ENCODE measurements at regions not wholly inside any gene's neighbourhood (a gene's known extent, or its start where the extent isn't known, plus 50 kb on each side); places are given as distances from the start of the nearest gene placed in this dataset.

GRCh38 chr5:124654418-124654817 lies 92.0 kb downstream of the ZNF608 start (continued):
- TF ChIP-seq ZNF274 (IDR thresholded peaks at IDR 0.05; ENCODE audit: low read depth, low read length) (no peak), EZH2 (IDR thresholded peaks at IDR 0.05) (no peak), EGR1 (IDR thresholded peaks at IDR 0.05; ENCODE audit: low read depth) (no peak), POLR2AphosphoS5 (IDR thresholded peaks at IDR 0.05; ENCODE audit: low read depth, low read length) (no peak), SRF (IDR thresholded peaks at IDR 0.05; ENCODE audit: low read depth) (no peak), SP1 (IDR thresholded peaks at IDR 0.05; ENCODE audit: low read depth) (no peak), RAD21 (IDR thresholded peaks at IDR 0.05; ENCODE audit: low read depth) (no peak), POLR2A (IDR thresholded peaks at IDR 0.05; ENCODE audit: borderline replicate concordance, extremely low read depth, insufficient read depth, insufficient read length) (no peak), ELF1 (IDR thresholded peaks at IDR 0.05; ENCODE audit: borderline replicate concordance, low read depth) (no peak)

DNA sequence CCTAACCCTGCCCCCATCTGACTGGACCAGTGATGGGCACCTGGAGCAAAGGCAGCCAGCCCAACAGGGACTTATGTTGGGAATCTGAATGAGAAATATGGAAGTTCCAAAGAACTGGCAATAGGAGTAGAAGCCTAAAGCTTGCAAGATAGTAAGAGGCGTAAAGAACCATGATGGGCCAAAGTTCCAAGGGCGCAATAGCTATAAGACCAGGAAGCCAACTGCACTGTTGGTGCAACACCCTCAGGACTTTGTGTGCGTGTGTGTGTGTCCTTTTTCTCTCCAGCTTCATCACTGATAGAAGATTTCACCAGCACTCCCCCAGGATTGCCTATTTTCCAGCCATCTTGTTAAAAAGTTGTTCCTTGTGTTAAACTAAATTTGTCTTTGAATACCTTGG lies 92.8 kb downstream of the ZNF608 start:
- H3K79me2 ChIP-seq (ENCODE audit: insufficient read depth, low read length): no peaks in the 10 kb centered on the region
- no peaks in the 10 kb centered on the region for H3K27me3 ChIP-seq (ENCODE audit: insufficient read depth, low read length)
- no peak overlapping the region for H2AFZ ChIP-seq (ENCODE audit: low read depth, low read length, poor library complexity, severe bottlenecking)
- H3K4me2 ChIP-seq (ENCODE audit: low read length): no peak overlapping the region
- intact Hi-C loops (cut with micrococcal nuclease): no loop called here
- H4K20me1 ChIP-seq (ENCODE audit: insufficient read depth): no peaks in the 10 kb centered on the region
- H3K9me3 ChIP-seq (ENCODE audit: control insufficient read depth in 1 of 2, insufficient read depth in 1 of 2, low read depth in 1 of 2, low read length in 2 of 2): no peaks in the 10 kb centered on the region
- ATAC-seq (no peak), DNase-seq (ENCODE audit: low read depth, low spot score) (no peak)
- no peaks in the 10 kb centered on the region for H3K36me3 ChIP-seq (ENCODE audit: control insufficient read depth in 1 of 2, insufficient read depth in 2 of 2, low read length in 2 of 2)
- POLR2A ChIA-PET: no interaction called here
- TF ChIP-seq, protein P1, sequence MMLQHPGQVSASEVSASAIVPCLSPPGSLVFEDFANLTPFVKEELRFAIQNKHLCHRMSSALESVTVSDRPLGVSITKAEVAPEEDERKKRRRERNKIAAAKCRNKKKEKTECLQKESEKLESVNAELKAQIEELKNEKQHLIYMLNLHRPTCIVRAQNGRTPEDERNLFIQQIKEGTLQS (IDR thresholded peaks at IDR 0.05): no peak
- TF ChIP-seq, protein P2, sequence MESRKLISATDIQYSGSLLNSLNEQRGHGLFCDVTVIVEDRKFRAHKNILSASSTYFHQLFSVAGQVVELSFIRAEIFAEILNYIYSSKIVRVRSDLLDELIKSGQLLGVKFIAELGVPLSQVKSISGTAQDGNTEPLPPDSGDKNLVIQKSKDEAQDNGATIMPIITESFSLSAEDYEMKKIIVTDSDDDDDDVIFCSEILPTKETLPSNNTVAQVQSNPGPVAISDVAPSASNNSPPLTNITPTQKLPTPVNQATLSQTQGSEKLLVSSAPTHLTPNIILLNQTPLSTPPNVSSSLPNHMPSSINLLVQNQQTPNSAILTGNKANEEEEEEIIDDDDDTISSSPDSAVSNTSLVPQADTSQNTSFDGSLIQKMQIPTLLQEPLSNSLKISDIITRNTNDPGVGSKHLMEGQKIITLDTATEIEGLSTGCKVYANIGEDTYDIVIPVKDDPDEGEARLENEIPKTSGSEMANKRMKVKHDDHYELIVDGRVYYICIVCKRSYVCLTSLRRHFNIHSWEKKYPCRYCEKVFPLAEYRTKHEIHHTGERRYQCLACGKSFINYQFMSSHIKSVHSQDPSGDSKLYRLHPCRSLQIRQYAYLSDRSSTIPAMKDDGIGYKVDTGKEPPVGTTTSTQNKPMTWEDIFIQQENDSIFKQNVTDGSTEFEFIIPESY (IDR thresholded peaks at IDR 0.05; ENCODE audit: extremely low read depth, insufficient replicate concordance, low read length): no peak
- TF ChIP-seq EZH2 (IDR thresholded peaks at IDR 0.05): no peak
- TF ChIP-seq CTCF (IDR thresholded peaks at IDR 0.05 in 2 of 3, conservative IDR thresholded peaks at IDR 0.05 in 1 of 3; ENCODE audit: borderline replicate concordance in 1 of 3, insufficient read depth in 1 of 3, low read depth in 2 of 3, low read length in 2 of 3): no peak
- no peak for TF ChIP-seq ELF1 (IDR thresholded peaks at IDR 0.05; ENCODE audit: borderline replicate concordance, low read depth)
- TF ChIP-seq CEBPB (IDR thresholded peaks at IDR 0.05; ENCODE audit: low read depth): no peak
- TF ChIP-seq CBX3 (IDR thresholded peaks at IDR 0.05; ENCODE audit: low read depth): no peak
- TF ChIP-seq FOSL1 (IDR thresholded peaks at IDR 0.05; ENCODE audit: low read depth): no peak
- no peak for TF ChIP-seq ZFX (IDR thresholded peaks at IDR 0.05)
- TF ChIP-seq SP1 (IDR thresholded peaks at IDR 0.05; ENCODE audit: low read depth): no peak
- no peak for TF ChIP-seq SIN3A (IDR thresholded peaks at IDR 0.05; ENCODE audit: low read depth)
- TF ChIP-seq, protein P3, sequence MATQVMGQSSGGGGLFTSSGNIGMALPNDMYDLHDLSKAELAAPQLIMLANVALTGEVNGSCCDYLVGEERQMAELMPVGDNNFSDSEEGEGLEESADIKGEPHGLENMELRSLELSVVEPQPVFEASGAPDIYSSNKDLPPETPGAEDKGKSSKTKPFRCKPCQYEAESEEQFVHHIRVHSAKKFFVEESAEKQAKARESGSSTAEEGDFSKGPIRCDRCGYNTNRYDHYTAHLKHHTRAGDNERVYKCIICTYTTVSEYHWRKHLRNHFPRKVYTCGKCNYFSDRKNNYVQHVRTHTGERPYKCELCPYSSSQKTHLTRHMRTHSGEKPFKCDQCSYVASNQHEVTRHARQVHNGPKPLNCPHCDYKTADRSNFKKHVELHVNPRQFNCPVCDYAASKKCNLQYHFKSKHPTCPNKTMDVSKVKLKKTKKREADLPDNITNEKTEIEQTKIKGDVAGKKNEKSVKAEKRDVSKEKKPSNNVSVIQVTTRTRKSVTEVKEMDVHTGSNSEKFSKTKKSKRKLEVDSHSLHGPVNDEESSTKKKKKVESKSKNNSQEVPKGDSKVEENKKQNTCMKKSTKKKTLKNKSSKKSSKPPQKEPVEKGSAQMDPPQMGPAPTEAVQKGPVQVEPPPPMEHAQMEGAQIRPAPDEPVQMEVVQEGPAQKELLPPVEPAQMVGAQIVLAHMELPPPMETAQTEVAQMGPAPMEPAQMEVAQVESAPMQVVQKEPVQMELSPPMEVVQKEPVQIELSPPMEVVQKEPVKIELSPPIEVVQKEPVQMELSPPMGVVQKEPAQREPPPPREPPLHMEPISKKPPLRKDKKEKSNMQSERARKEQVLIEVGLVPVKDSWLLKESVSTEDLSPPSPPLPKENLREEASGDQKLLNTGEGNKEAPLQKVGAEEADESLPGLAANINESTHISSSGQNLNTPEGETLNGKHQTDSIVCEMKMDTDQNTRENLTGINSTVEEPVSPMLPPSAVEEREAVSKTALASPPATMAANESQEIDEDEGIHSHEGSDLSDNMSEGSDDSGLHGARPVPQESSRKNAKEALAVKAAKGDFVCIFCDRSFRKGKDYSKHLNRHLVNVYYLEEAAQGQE (IDR thresholded peaks at IDR 0.05; ENCODE audit: low read depth): no peak
- TF ChIP-seq JUND (IDR thresholded peaks at IDR 0.05): no peak
- TF ChIP-seq, protein P4, sequence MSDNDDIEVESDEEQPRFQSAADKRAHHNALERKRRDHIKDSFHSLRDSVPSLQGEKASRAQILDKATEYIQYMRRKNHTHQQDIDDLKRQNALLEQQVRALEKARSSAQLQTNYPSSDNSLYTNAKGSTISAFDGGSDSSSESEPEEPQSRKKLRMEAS (IDR thresholded peaks at IDR 0.05): no peak
- TF ChIP-seq SRF (IDR thresholded peaks at IDR 0.05; ENCODE audit: low read depth): no peak
- no peak for TF ChIP-seq POLR2A (IDR thresholded peaks at IDR 0.05; ENCODE audit: borderline replicate concordance, extremely low read depth, insufficient read depth, insufficient read length)
- H3K9ac ChIP-seq (ENCODE audit: low read length): no peak overlapping the region
- H3K27ac ChIP-seq (ENCODE audit: low read depth, low read length): no peak overlapping the region
- RAD21 ChIA-PET (ENCODE audit: low non-redundant PET in 1 of 2, low total read pairs in 2 of 2, uncharacterized antibody in 2 of 2, unreplicated experiment in 2 of 2): interaction anchor here in 1 of 2 experiments (0.8 kb wide), 1 partner anchor 88 kb away, joined by 3 read pairs; no protein-coding TSS in a partner anchor
- no peaks in the 10 kb centered on the region for H3K9me2 ChIP-seq (ENCODE audit: insufficient read depth)
- H3K4me1 ChIP-seq (ENCODE audit: control insufficient read depth in 1 of 2, insufficient read depth in 2 of 2, low read length in 2 of 2): peaks cover 75 to 78% of the 10 kb centered on the region in 2 experiments
- no TSS peak for BruUV-seq (replicated peaks)
- CTCF ChIA-PET: no interaction called here
- no peak overlapping the region for H3K4me3 ChIP-seq (replicated peaks in 1 of 2; ENCODE audit: low read depth in 1 of 2, low read length in 2 of 2)

All from HCT116 (cell line).